HPDE6-E6E7 (cell line): ENCODE measurements at regions not wholly inside any gene's neighbourhood (a gene's known extent, or its start where the extent isn't known, plus 50 kb on each side); places are given as distances from the start of the nearest gene placed in this dataset.

Source experiments
- DNase-seq: peaks from one replicate; pipeline ENCODE4 v3.0.0; 2011; ENCODE audit warnings: missing footprints; ENCODE audit errors: extremely low spot score

DNA sequence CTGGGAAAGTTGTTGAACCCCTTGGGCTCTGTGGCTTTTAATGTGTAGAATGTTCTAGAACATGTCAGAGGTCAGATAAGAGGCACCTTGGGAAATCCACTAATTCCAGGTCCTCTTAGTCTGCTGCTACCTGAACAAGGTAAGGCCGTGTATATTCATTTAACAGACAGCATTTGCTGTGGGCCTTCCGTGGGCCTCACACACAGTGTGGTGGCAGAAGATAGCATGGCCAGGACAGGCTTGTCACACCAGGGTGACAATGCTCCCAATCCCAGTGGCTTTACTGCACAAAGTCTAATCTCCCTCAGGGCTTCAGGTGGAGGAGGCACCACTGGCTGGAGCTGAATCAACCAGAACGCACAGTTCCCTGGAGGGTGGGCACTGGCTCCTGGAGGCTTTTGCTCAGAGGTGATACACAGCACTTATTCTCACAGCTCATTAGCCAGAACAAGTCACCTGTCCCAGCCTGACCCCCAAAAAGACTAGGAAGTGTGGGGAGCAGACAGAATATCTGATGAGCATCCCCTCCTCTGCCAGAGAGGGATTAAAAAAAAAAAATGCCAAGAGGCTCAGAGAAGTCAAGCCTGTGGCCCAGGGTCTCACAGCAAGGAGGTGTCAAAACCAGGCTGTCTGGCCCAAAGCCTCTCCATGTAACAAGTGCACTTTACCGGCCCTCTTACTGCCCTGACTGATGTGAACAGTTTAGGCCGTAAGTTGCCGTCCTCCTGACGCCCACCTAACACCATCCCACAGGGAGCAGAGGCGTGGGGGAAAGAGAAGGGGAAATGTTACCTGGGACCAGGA lies 216.9 kb upstream of the RAB6C start:
- no peak for DNase-seq

DNA sequence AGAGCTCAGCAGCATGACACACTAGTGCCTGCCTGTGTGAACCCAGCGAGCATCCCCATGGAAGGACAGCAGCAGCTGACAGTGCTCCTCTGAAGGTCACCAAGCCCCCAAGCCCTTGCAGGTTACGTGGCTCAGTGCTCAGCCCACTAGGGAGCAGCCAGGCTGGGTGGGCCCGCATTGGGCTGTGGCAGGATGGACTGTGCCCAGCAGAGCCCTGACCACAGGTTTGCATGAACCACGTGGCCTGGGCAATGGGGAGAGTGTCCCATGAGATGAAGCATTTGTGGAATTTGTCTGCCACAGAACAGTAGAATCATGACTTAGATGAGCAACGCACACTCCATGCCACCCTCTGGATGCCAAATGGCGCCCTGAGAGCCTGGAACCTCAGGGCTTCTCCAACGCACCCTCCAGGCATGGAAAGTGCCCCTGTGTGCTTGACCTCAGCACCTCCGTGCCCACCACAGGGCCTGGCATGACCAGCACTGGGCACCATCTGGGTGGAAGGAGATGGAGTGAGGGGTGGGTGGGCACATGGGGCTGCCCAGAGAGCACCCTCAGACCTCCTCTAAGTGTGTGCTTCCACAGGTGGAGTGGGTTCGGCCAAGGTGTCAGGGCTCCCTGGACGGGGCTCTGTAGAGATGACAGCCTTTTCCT lies 216.1 kb upstream of the RAB6C start:
- no peak for DNase-seq

DNA sequence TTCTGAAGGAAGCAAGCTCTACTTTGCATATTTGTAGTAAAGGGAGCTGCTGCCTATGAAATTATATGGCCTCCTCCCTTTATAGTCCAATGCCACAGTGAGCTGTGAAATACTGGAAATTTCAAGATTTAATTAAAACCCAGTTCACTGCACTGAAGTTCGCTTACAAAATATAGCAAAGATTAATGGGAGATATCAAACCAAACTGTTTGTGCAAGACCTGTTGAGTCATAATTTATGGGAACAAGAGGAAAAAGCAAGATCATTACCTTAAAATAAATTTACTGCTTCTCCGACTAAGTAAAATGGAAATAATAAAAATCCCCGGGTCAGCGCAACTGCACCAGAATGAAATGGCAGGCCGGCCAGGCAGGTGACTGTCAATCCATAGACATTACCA lies 215.5 kb upstream of the RAB6C start:
- DNase-seq, result no peak

DNA sequence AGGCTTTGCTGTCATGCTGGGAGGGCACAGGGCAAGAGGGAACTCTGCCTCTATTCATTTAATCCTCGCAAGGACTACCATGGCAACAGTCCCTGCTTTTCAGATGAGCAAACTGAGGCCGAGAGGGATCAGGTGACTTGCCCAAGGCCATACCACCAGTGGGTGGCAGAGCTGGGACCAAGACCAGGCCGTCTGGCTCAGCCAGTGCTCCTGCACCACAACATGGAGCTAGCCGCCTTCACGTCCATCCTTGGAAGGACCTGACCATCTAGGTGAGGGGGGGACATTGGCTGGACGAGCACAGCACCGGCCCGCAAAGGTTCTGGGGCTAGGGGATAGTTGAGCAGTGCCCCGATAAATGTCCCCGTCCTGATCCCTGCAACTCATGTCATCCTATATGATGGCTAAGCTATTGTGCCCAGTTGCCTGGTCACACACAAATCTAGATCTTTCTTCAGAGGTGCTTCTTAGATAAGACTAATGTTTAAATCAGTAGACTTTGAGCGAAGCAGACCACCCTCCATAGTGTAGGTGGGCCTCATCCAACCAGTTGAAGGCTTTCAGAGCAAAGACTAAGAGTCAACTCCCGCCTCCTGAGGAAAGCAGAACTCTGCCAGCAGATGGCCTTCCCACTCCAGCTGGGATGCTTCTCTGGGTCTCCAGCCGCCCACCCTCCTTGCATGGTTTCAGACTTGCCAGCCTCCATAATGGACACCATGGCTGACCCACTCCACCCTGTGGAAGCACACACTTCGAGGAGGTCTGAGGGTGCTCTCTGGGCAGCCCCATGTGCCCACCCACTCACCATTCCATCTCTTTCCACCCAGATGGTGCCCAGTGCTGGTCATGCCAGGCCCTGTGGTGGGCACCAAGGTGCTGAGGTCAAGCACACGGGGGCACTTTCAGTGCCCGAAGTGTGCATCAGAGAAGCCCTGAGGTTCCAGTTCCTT lies 214.8 kb upstream of the RAB6C start:
- no peak for DNase-seq

DNA sequence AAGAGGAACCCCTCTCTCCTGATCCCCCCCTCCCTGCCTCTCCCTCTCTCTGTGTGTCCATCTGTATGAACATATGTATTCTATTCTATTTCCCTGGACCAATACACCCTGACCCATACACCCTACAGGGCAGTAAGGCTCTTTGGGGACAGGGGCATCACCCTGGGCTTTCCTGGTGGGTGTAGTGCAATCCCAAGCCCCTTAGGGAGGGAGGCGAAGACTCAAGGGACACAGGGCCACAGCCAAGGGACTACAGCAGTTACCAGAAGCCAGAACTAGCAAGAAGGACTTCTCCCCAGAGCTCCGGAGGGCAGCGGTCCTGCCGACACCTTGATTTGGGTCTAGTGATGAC lies 214.2 kb upstream of the RAB6C start:
- DNase-seq, result no peak

DNA sequence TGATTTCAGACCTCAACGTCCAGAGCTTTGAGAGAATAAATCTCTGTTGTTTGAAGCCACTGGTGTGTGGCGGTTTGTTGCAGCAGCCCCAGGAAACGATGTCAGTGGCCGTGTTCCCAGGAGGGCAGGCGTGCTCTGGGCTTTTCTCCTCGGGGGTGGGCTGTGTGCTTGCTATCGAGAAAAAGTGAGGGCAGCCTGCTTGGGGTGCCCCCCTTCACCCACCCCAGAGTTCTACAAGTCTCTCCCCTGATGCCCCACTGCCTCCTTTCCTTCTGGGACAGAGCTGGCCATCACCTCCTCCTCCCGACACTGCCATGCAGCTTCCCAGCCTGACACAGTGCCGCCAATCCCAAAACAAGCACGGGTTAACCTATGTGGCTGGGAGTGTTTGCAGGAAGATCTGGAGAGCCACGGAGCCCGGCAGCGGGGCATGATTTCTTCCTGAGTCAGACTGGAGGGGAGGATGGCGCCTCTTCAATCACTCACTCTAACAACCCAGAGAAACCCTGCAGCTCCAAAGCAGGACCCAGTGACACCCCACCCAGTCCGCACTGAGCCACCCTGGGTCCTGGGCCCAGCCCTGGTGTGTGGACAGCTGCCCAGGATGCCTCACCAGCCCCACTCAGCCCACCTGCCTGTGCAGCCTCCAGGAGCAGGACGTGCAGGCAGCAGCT lies 213.7 kb upstream of the RAB6C start:
- no peak for DNase-seq

DNA sequence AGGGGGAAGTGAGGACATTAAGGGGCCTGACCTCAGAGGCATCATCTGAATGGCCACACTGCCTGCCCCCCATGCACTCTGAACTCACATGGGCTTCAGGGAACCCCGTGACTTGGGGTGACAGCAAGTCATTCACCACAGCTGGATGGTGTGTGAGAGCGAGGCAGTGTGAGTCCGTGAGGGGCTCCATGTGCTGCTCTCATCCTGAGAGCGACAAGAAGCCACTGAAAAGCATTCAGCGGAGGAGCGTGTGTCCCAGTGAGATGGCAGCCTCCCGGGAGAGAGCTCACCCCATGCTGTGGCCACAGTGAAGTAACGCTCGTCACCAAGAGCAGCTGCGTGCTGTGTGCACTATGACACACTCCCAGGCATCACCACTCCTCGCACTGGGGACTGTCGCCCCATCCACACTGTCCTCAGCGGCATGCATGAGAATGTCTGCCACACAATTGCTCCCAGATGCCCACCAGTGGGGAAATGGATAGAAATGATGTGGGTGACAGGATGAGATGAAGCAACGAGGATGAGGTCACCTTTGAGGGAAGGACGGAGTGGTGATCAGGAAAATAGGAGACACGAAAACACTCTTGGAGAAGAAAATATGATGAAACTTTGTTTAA lies 213.0 kb upstream of the RAB6C start:
- DNase-seq, result no peak

DNA sequence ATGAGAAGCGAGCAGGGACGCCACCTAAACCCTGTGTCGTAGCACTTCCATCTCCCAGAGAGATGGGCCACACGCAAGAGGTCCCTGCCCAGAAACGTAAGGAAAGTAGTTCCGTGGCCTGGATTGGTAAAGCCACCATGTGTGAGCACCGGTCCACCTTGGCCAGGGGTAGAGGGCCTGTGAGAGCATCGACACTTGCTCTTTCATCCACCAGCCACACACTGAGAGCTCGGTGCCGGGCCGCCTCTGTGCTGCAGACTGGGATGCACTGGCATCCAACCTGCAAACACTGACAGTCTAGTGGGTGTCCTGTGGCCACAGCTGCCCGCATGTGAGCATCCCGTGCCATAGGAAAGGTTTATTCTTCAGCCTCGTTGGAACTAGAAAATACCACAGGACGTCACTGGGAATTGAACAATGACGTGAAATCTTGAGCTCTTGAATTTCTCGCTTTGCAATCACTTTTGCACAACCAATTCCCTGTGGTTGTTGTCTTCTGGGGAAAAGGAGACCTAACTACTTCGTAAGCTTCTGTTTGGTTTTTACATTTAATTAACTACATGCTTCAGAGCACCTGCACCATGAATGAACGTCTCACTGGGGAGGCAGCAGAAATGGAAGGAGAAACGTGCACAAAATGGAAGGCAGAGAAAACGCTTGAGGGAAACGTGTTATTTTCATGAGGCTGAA lies 212.0 kb upstream of the RAB6C start:
- DNase-seq, result no peak

DNA sequence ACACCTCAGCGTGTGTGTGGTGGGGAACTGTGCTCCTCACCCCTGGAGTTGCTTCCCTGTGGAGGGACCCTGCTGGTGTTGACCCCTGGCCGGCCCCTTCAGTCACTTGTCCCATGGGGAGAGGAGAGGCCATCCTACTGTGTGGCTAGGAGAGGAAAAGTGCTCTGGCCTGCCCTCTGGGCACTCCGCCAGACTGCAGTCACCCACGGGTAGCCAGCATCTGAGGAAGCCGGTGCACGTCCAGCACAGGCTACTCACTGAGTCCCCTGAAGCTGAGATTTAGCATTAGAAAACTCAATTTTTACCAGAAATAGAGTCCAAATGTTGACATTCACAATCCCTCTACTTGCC lies 211.5 kb upstream of the RAB6C start:
- no peak for DNase-seq

DNA sequence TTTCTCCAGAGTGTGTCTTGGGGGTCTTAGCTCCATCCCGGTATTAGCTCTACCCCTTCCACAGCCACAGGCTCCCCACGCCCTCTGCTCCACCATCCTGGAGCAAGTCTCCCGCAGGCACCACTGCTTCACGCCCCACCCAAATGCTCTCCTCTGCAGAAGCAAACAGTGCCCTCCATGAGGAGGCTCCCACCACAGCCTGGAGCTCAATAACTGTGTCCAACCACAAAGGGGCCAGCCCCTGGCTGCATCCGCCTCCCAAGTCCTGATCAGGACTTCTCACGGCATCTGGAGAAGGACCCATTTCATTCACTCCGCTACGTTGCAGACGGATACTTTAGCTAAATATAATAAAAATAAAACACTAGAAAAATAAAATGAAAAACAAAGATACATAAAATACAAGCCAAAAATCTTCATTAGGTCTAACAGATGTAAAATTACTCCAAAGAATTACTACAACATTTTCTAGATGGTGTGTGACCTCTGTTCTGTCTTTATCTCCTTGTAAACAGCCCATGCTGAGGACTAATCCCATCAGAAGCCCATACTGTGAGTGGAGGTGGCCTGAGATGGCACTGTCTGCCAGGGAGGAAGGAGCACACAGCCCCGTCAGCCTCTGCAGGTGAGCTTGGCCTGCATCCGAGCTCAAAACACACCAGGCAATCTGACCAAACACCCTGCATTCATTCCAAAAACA lies 210.8 kb upstream of the RAB6C start:
- no peak for DNase-seq

DNA sequence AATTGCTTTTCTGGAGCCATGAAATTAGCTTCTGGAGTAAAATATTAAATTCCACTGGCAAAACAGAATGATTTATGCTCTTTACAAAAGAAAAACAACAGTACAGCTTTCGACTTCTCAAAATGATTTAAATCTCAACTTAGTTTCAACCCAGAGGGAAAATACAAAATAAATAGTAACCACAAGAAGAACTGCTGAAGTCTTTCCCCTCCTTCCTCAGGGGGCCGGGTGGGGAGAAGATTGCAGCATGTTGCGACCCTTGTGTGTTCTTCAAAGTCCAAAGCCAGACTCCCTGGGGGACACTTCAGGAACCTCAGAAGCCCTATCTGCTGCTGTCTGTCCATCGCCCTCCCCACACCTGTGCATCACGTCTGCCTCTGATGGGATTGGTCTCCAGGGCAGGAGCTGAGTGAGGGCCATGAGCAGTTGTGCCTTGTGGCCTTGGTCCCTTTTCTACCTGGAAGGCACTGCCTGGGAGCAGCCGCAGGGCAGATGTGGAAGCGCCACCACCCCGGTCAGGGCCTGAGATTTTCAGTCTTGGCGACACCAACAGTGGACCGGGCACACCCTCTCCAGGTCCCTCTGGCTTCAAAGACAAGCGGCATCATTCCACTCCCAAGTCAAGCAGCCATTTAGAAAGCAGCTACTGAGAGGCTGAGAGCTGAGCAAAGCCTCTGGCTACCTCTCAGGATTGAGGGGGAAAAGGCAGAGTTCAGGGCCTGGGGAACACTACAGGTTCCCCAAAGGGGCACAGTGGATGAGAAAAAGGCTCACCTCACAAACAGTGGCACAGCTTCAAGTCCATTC lies 210.1 kb upstream of the RAB6C start:
- no peak for DNase-seq

DNA sequence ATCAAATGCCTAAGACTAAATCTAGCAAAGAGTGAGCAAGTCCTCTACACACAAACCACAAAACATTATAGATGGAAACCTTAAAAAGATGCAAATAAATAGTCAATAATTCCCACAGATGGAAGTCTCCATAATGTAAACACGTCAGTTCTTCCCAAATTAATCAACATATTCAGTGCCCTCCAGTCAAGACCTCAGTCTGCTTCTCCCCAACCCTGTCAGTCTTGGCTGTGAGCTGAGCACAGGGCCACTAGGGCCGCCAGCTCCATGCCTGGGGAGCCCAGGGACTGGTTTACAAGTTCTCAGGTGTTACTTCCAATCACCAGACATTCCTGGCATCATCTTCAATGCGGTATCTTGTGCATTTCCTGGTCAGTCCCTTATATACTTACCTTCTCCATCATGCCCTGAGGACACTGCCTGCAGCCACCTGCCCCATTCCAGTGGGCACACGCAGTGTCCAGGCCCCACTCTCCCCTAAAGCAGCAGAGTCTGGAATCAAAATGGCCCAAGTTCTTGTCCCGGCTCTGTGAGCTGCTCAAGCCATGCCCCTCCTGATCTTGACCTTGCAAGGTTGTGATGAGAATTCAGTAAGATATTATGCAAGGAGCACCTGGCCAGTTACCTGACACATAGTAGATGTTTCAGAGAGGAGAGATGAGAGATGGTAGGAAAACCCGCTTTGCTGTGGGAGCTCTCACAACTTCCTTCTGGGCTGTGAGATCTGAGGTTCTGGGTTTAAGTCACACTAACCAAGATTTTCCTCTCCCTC lies 207.9 kb upstream of the RAB6C start:
- DNase-seq, result no peak

DNA sequence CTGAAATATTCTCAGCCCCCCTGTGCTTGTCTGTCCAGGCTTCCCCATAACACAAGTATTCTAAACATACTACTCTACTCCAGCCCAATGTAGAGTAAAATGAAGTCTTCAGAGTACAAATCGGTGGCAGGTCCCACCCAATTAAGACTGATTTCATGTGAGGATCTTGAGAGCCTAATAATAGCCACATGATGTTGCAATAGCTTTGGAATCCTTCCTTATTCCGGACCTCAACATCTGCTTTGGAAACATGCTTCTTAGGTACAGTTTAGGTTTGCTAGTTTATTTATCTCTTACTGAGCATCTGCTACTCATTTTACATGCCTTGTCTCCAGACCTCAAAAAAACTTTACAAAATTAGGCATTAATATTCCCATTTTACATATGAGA lies 207.3 kb upstream of the RAB6C start:
- no peak for DNase-seq

DNA sequence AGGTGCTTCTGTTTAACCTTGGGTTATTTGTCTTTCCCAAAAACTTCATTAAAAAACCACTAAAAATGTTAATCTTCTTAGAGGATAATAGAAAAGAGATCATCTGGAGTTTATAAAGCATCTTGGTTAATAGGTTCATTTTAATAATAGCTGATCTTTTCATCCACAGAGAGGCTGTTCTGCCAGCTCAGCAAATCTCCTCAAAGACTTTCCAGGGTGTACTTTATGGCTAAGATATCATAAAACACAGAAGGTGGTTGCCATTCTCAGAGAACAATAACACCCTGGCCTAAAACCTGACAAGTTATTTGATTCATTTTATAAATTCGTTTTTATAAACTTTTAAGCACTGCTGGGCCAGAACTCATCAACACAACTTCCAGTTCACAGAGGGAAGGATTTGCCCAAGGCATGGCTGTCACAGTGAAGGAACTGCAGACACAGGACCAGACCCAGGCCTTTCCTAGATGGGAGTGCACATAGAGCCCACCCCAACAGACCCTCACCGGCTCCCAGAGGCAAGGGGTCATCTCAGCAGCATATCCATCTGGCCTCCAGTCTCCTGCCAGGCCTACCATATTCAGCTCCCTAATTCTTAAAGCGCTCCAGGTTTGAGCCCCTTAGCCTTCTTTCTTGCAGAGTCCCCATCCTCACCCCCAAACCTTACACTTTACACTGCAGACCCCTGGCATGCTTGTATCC lies 203.4 kb upstream of the RAB6C start:
- DNase-seq, result no peak

DNA sequence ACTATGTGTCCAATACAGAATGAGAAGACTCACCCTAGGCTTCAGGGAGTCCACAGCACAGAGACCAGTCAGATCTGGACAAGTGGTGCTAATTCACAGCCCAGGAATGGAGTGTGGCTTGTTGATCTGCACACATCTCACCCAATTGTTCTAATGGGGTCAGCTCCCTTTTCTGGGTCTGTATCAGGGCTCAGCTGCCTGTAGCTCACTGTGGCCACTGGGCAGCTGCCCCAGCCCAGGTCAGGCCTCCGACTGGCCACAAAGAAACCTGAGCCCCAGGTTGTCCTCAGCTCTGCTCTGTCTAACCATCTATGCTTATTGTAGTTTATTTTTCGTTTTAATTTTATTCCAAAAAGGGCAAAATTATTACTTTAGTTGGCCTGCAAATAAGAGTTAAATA lies 202.3 kb upstream of the RAB6C start:
- no peak for DNase-seq

DNA sequence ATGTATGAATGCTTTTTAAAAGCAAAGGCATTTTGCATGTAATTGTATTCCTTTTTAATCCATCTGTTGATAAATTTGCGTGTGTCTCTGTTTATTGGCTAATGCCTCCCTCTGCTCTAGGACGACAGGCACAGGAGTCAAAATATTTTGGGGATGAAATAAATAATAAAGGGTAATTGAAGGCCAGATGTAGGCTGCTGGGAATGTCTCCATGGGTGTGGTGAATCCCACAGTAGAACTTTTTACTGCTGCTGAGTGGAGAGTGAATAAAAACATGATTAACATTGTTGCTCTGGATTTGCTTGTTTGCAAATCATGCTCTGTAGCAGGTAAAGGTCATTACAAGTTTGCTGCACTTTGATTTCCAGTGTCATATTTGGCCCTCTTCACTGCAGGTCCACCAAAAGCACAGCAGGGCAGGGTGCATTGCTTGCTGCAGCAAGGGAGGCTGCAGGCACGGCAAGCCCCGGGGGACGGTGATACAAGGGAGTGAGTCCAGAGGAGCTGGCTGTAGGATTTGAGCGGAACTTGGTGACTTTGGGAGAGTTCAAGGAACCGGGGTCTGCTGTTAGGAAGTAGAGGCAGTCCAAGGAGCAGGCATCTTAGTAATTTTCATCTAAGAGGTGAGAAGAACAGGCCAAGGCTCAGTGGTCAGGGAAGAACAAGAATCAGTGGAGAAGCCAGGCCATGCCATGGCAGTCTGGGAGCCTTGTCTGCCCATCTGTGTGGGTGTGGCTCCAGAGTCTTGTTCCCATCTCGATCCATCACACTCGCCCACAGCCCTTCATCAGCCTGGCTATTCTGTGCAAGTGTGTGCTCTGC lies 201.5 kb upstream of the RAB6C start:
- DNase-seq, result no peak

DNA sequence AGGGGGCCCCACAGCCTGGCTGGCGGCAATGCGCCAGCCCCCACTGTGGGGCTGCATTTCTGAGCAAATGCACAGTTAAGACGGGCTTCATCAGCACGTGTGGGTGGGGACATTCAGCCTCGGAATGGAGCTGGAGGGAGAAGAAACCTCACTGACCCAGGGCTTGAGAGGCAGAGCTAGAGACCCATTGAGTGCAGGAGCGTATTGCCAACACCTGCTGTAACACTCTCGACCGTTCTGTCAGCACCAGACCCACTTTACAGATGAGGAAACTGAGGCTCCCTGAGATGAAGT lies 200.9 kb upstream of the RAB6C start:
- DNase-seq, result no peak

DNA sequence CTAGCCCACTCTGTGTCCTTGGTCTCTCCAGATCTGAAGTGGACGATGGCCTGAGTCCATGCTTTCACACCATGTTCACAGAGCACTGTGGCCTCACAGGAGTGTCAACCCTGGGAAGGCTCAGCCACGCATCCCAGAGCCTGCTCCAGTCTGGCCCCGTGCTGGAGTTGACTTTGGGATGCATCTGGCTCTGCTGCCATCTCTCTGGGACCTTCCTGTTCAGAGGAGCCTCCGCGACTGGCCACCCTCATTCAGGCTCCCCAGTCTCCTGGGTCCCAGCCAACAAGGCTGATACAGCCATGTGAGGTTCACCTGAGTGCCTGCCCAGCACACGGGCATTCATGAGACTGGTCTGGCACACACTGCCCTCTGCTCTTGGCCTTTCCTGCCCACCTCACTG lies 199.7 kb upstream of the RAB6C start:
- no peak for DNase-seq
